A673 (cell line): ENCODE measurements at regions not wholly inside any gene's neighbourhood (a gene's known extent, or its start where the extent isn't known, plus 50 kb on each side); places are given as distances from the start of the nearest gene placed in this dataset.
"Not testable (repeated sequence)": the region's sequence is repeated elsewhere in the genome, so short reads cannot be mapped to it uniquely, and the experiment has no call there.

Experiments used
- BruUV-seq: library from RNA; stranded (reverse); fragments of 400-500 nt; replicated peaks from 2 replicates; lab custom pipeline; 2021; lab: Mats Ljungman, UMichigan
- CTCF ChIA-PET: fragments of 300-600 bp; sonication (Branson Sonifier 250); formaldehyde crosslinking; loops from one replicate; lab custom pipeline; 2022; ENCODE audit warnings: antibody characterized with exemption; lab: Charles Lee
- POLR2A ChIA-PET: fragments of 300-600 bp; sonication (Branson Sonifier 250); formaldehyde crosslinking; loops from one replicate; lab custom pipeline; 2022; ENCODE audit warnings: antibody characterized with exemption; ENCODE audit not compliant: low non-redundant PET; lab: Charles Lee
- DNase-seq: peaks from one replicate; pipeline ENCODE4 v3.0.0-alpha.2; 2015; ENCODE audit warnings: low spot score
- H3K27ac ChIP-seq: fragments of 200-600 bp; sonication (generic); 2 replicates; pipeline ENCODE4 v1.5.1; 2016; ENCODE audit warnings: mixed run types, low read depth, mild to moderate bottlenecking, mixed read lengths, antibody characterized with exemption, low read length; ENCODE audit not compliant: poor library complexity, severe bottlenecking
- H3K27me3 ChIP-seq: fragments of 200-600 bp; sonication (generic); replicated peaks from 2 replicates; pipeline ENCODE4 v1.6.1; 2017; ENCODE audit warnings: mixed run types, low read depth, mild to moderate bottlenecking, mixed read lengths, antibody characterized with exemption, low read length; ENCODE audit not compliant: insufficient read depth, poor library complexity
- H3K36me3 ChIP-seq: fragments of 200-600 bp; sonication (generic); 2 replicates; pipeline ENCODE4 v1.6.1; 2016; ENCODE audit warnings: mixed run types, mild to moderate bottlenecking, mixed read lengths, antibody characterized with exemption, low read length; ENCODE audit not compliant: insufficient read depth, poor library complexity, severe bottlenecking
- H3K4me1 ChIP-seq: fragments of 200-600 bp; sonication (generic); 2 replicates; pipeline ENCODE4 v1.6.1; 2017; ENCODE audit warnings: mixed run types, mild to moderate bottlenecking, mixed read lengths, antibody characterized with exemption, low read length; ENCODE audit not compliant: insufficient read depth, poor library complexity, severe bottlenecking
- H3K4me3 ChIP-seq: fragments of 200-600 bp; sonication (generic); 2 replicates; pipeline ENCODE4 v1.5.1; 2016; ENCODE audit warnings: low read depth, mixed run types, mild to moderate bottlenecking, mixed read lengths, low read length; ENCODE audit not compliant: poor library complexity, severe bottlenecking
- H3K9me3 ChIP-seq: fragments of 200-600 bp; sonication (generic); 2 replicates; pipeline ENCODE4 v1.6.1; 2016; ENCODE audit warnings: mixed run types, low read depth, mild to moderate bottlenecking, mixed read lengths, antibody characterized with exemption, low read length; ENCODE audit not compliant: poor library complexity, severe bottlenecking
- CTCF ChIP-seq: fragments of 300-800, 200-600 bp; sonication (generic); conservative IDR thresholded peaks from 2 replicates; pipeline ENCODE4 v1.5.1; 2017; ENCODE audit warnings: low read depth, mild to moderate bottlenecking, antibody characterized with exemption, low read length, moderate library complexity, mixed read lengths
- EZH2 ChIP-seq: fragments of 200-600 bp; sonication (generic); IDR thresholded peaks from 2 replicates; pipeline ENCODE4 v1.6.1; 2017; ENCODE audit warnings: borderline replicate concordance, low read depth, mild to moderate bottlenecking, mixed read lengths, antibody characterized with exemption, low read length; ENCODE audit not compliant: poor library complexity, severe bottlenecking
- intact Hi-C: fragments of 100-400 bp; cut with micrococcal nuclease; formaldehyde crosslinking; loops from one replicate; pipeline ENCODE4 v1.10.0; 2022; ENCODE audit not compliant: unreplicated experiment

GRCh38 chr3:146705225-146705624 lies 100.1 kb upstream of the PLSCR5 start:
- Histone ChIP-seq H3K9me3 (no peaks in the 10 kb centered on the region), H3K27ac (no peak overlapping the region), H3K27me3 (no peaks in the 10 kb centered on the region), H3K4me1 (no peaks in the 10 kb centered on the region), H3K4me3 (no peak overlapping the region), H3K36me3 (no peaks in the 10 kb centered on the region)
- ChIA-PET CTCF (no interaction called here), POLR2A (no interaction called here)
- TF ChIP-seq CTCF = no peak
- TF ChIP-seq EZH2 = no peak
- intact Hi-C loops = no loop called here
- no peak for DNase-seq
- BruUV-seq = no TSS peak

GRCh38 chr3:146702237-146702636 lies 97.1 kb upstream of the PLSCR5 start:
- Histone ChIP-seq H3K4me1 (no peaks in the 10 kb centered on the region), H3K36me3 (no peaks in the 10 kb centered on the region), H3K27me3 (no peaks in the 10 kb centered on the region), H3K4me3 (no peak overlapping the region), H3K27ac (no peak overlapping the region), H3K9me3 (no peaks in the 10 kb centered on the region)
- no peak for TF ChIP-seq EZH2
- TF ChIP-seq CTCF = no peak
- intact Hi-C loops = no loop called here
- POLR2A ChIA-PET = no interaction called here
- BruUV-seq = no TSS peak
- CTCF ChIA-PET = no interaction called here
- DNase-seq = no peak

- H3K36me3 ChIP-seq = no peaks in the 10 kb centered on the region
- intact Hi-C loops = no loop called here
- ChIA-PET POLR2A (no interaction called here), CTCF (no interaction called here)
- H3K4me3 ChIP-seq = no peak overlapping the region
- BruUV-seq = no TSS peak
- H3K4me1 ChIP-seq = no peaks in the 10 kb centered on the region
- no peak overlapping the region for H3K27ac ChIP-seq
- no peaks in the 10 kb centered on the region for H3K27me3 ChIP-seq
- no peak for TF ChIP-seq CTCF
- no peak for TF ChIP-seq EZH2
- no peaks in the 10 kb centered on the region for H3K9me3 ChIP-seq
- no peak for DNase-seq
Observed at GRCh38 chr3:146701246-146701645, 96.1 kb upstream of the PLSCR5 start.

GRCh38 chr3:146700025-146700424 lies 94.9 kb upstream of the PLSCR5 start:
- BruUV-seq, H3K27me3 ChIP-seq, CTCF ChIA-PET, H3K36me3 ChIP-seq, H3K4me1 ChIP-seq, intact Hi-C loops, POLR2A ChIA-PET, H3K4me3 ChIP-seq, H3K9me3 ChIP-seq, H3K27ac ChIP-seq: not testable (repeated sequence)
- peak; percentile 26 for DNase-seq
